Fibroblast of pulmonary artery (primary cell): ENCODE measurements at regions not wholly inside any gene's neighbourhood (a gene's known extent, or its start where the extent isn't known, plus 50 kb on each side); places are given as distances from the start of the nearest gene placed in this dataset.

ENCODE experiments used
- DNase-seq: peaks from one replicate; pipeline ENCODE4 v3.0.0-alpha.2; 2010; ENCODE audit warnings: low read depth
- H3K4me3 ChIP-seq: replicated peaks from 2 replicates; pipeline ENCODE4 v1.5.1; 2011; ENCODE audit warnings: low read depth, mild to moderate bottlenecking, control low read depth, low read length, moderate library complexity
- TF ChIP-seq, protein P1 (sequence below): IDR thresholded peaks from 2 replicates; pipeline ENCODE4 v1.5.1; 2011; ENCODE audit warnings: mild to moderate bottlenecking, control low read depth, low read length, inconsistent platforms; ENCODE audit errors: missing control alignments

- no peak overlapping the region for H3K4me3 ChIP-seq
- DNase-seq = no peak
- TF ChIP-seq, protein P1, sequence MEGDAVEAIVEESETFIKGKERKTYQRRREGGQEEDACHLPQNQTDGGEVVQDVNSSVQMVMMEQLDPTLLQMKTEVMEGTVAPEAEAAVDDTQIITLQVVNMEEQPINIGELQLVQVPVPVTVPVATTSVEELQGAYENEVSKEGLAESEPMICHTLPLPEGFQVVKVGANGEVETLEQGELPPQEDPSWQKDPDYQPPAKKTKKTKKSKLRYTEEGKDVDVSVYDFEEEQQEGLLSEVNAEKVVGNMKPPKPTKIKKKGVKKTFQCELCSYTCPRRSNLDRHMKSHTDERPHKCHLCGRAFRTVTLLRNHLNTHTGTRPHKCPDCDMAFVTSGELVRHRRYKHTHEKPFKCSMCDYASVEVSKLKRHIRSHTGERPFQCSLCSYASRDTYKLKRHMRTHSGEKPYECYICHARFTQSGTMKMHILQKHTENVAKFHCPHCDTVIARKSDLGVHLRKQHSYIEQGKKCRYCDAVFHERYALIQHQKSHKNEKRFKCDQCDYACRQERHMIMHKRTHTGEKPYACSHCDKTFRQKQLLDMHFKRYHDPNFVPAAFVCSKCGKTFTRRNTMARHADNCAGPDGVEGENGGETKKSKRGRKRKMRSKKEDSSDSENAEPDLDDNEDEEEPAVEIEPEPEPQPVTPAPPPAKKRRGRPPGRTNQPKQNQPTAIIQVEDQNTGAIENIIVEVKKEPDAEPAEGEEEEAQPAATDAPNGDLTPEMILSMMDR = no peak
These were observed 91.6 kb downstream of the MAGEB17 start for GRCh38 chrX:16258882-16259281.

DNA sequence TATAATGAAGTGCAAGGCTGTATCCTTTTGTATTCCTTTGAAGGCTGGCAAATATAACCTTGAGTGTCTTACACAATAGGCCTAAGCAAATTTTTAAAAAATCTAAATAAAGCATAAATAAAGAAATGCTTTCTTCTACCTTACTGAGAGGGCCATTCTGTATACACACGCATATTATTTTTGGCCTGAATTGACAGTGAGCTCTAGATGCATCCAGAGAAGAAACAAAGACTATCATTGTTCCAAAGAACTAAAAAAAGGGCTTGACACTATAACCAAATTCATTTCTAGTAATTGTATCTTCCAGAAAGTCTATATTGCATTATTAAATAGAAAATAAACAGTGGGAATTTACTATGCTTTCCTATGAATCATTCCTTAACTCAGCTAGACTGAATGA is 100.2 kb downstream of the MAGEB17 start:
- no peak for DNase-seq
- H3K4me3 ChIP-seq = no peak overlapping the region
- TF ChIP-seq, protein P1 = no peak

DNA sequence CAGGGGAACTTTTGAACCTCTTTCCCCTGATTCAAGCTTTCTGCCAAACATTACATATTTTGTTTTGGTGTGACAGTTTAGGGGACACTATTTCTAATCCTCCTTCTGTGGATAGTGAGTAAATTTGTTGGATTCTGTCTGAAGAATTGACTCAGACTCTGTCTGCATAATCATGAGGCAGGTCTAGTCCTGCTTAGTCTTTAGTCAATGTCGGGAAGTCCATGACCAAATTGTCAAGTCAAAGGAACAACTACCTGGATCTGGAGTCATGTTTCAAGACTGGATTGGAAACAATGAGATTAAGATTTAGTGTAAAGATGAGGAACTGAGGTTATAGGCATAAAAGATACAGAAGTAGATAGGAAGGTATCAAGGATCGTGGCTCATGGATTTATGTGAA is 100.9 kb downstream of the MAGEB17 start:
- no peak overlapping the region for H3K4me3 ChIP-seq
- no peak for DNase-seq
- TF ChIP-seq, protein P1 = no peak

GRCh38 chrX:16278927-16279326 is 111.6 kb downstream of the MAGEB17 start:
- TF ChIP-seq, protein P1 = no peak
- no peak for DNase-seq
- no peak overlapping the region for H3K4me3 ChIP-seq

GRCh38 chrX:16282209-16282608 is 114.9 kb downstream of the MAGEB17 start:
- no peak for DNase-seq
- no peak overlapping the region for H3K4me3 ChIP-seq
- TF ChIP-seq, protein P1 = no peak

GRCh38 chrX:16284842-16285241 is 117.6 kb downstream of the MAGEB17 start:
- TF ChIP-seq, protein P1 = no peak
- no peak overlapping the region for H3K4me3 ChIP-seq
- DNase-seq = no peak

DNA sequence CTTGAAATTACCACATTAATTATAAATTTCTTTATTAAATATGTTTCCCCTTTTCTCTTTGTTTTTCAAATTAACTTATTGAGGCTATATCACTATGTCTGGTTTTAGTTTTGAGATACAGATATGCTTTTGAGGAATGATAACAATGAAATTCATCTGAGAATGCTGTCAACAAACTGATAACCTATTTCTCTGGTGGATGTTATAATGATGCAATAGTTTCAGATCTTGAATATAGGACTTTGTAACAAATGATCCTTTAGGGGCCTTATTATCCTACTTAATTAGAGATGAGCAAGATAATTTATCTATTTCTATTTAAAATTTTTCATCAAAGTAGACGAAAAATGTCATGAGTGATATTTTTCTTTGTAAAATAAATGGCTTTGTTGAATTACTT is 123.7 kb downstream of the MAGEB17 start:
- H3K4me3 ChIP-seq = no peak overlapping the region
- DNase-seq = no peak
- TF ChIP-seq, protein P1 = no peak
